ENCODE measurements at regions not wholly inside any gene's neighbourhood (a gene's known extent, or its start where the extent isn't known, plus 50 kb on each side); places are given as distances from the start of the nearest gene placed in this dataset.

DNA sequence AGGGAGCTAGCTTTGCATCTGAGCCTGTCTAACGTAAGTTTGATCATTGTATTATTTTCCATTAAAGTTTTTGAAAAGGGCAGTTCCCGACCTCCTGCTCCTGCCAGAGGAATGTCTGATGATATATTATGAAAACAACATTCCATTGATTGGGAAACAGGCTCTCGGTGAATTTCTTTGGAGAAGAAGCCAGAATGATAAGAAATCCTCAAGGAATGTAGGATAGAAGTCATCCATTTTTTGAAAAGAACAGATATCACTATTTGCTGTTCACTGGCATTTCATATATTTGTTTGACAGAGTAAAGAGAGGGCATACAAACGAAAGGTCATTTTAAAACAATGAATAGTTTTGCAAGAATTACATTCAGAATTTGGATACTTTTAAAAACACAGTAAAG lies 781.0 kb upstream of the HTR2C start (continued):
- TF ChIP-seq POLR2AphosphoS5 (IDR thresholded peaks at IDR 0.05; ENCODE audit: low read depth) (no peak), JUNB (IDR thresholded peaks at IDR 0.05; ENCODE audit: unreplicated experiment) (no peak)

GRCh38 chrX:113800955-113801354 lies 782.9 kb upstream of the HTR2C start:
- DNase-seq (ENCODE audit: low spot score) (no peak), ATAC-seq (no peak)
- no peak overlapping the region for H3K27ac ChIP-seq (ENCODE audit: low read depth)
- no peak overlapping the region for H3K4me3 Mint-ChIP-seq
- H3F3A ChIP-seq (replicated peaks; ENCODE audit: low read depth): no peaks in the 10 kb centered on the region
- H3K36me3 ChIP-seq (ENCODE audit: insufficient read depth): no peaks in the 10 kb centered on the region
- H3K36me3 Mint-ChIP-seq (ENCODE audit: low read depth): peaks cover 11% of the 10 kb centered on the region; the same call in 2 of the 3 replicates
- no peaks in the 10 kb centered on the region for H3K79me2 ChIP-seq (replicated peaks; ENCODE audit: insufficient read depth)
- TF ChIP-seq JUNB (IDR thresholded peaks at IDR 0.05; ENCODE audit: unreplicated experiment) (no peak), POLR2AphosphoS5 (IDR thresholded peaks at IDR 0.05; ENCODE audit: low read depth) (no peak), NANOG (IDR thresholded peaks at IDR 0.05; ENCODE audit: borderline replicate concordance) (no peak), ZNF462 (CRISPR knock-in tag; IDR thresholded peaks at IDR 0.05) (no peak), ZNF114 (CRISPR knock-in tag; IDR thresholded peaks at IDR 0.05) (no peak), ZNF331 (CRISPR knock-in tag; IDR thresholded peaks at IDR 0.05; ENCODE audit: low read depth) (no peak), EZH2phosphoT487 (IDR thresholded peaks at IDR 0.05; ENCODE audit: unreplicated experiment) (no peak)
- TF ChIP-seq, protein P1, sequence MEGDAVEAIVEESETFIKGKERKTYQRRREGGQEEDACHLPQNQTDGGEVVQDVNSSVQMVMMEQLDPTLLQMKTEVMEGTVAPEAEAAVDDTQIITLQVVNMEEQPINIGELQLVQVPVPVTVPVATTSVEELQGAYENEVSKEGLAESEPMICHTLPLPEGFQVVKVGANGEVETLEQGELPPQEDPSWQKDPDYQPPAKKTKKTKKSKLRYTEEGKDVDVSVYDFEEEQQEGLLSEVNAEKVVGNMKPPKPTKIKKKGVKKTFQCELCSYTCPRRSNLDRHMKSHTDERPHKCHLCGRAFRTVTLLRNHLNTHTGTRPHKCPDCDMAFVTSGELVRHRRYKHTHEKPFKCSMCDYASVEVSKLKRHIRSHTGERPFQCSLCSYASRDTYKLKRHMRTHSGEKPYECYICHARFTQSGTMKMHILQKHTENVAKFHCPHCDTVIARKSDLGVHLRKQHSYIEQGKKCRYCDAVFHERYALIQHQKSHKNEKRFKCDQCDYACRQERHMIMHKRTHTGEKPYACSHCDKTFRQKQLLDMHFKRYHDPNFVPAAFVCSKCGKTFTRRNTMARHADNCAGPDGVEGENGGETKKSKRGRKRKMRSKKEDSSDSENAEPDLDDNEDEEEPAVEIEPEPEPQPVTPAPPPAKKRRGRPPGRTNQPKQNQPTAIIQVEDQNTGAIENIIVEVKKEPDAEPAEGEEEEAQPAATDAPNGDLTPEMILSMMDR (conservative IDR thresholded peaks at IDR 0.05; ENCODE audit: low read depth in 2 of 2): no peak
- TF ChIP-seq, protein P2, sequence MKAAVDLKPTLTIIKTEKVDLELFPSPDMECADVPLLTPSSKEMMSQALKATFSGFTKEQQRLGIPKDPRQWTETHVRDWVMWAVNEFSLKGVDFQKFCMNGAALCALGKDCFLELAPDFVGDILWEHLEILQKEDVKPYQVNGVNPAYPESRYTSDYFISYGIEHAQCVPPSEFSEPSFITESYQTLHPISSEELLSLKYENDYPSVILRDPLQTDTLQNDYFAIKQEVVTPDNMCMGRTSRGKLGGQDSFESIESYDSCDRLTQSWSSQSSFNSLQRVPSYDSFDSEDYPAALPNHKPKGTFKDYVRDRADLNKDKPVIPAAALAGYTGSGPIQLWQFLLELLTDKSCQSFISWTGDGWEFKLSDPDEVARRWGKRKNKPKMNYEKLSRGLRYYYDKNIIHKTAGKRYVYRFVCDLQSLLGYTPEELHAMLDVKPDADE (IDR thresholded peaks at IDR 0.05): no peak
- TF ChIP-seq, protein P3, sequence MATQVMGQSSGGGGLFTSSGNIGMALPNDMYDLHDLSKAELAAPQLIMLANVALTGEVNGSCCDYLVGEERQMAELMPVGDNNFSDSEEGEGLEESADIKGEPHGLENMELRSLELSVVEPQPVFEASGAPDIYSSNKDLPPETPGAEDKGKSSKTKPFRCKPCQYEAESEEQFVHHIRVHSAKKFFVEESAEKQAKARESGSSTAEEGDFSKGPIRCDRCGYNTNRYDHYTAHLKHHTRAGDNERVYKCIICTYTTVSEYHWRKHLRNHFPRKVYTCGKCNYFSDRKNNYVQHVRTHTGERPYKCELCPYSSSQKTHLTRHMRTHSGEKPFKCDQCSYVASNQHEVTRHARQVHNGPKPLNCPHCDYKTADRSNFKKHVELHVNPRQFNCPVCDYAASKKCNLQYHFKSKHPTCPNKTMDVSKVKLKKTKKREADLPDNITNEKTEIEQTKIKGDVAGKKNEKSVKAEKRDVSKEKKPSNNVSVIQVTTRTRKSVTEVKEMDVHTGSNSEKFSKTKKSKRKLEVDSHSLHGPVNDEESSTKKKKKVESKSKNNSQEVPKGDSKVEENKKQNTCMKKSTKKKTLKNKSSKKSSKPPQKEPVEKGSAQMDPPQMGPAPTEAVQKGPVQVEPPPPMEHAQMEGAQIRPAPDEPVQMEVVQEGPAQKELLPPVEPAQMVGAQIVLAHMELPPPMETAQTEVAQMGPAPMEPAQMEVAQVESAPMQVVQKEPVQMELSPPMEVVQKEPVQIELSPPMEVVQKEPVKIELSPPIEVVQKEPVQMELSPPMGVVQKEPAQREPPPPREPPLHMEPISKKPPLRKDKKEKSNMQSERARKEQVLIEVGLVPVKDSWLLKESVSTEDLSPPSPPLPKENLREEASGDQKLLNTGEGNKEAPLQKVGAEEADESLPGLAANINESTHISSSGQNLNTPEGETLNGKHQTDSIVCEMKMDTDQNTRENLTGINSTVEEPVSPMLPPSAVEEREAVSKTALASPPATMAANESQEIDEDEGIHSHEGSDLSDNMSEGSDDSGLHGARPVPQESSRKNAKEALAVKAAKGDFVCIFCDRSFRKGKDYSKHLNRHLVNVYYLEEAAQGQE (IDR thresholded peaks at IDR 0.05; ENCODE audit: unreplicated experiment): no peak
- H3K27ac Mint-ChIP-seq: no peak overlapping the region
- no peak overlapping the region for H3K4me2 ChIP-seq
- H3K9me3 Mint-ChIP-seq: peaks cover 5% of the 10 kb centered on the region; the same call in 2 of the 3 replicates
- H3K27me3 ChIP-seq (ENCODE audit: insufficient read depth): no peaks in the 10 kb centered on the region
- H3K4me1 ChIP-seq (ENCODE audit: insufficient read depth): peaks cover 24% of the 10 kb centered on the region
- peaks cover 4% of the 10 kb centered on the region; the same call in 1 of the 2 replicates for H3K9me2 ChIP-seq (ENCODE audit: insufficient read depth)
- H4K20me1 ChIP-seq (replicated peaks; ENCODE audit: insufficient read depth): no peaks in the 10 kb centered on the region
- no peak overlapping the region for H3K4me3 ChIP-seq
- H2AFZ ChIP-seq: no peak overlapping the region
- no peaks in the 10 kb centered on the region for H3K27me3 Mint-ChIP-seq (ENCODE audit: insufficient read depth, low read depth, poor library complexity)
- peaks cover 22% of the 10 kb centered on the region for H3K4me1 Mint-ChIP-seq

Measured in GM23338 (cell line).